ENCODE measurements at regions not wholly inside any gene's neighbourhood (a gene's known extent, or its start where the extent isn't known, plus 50 kb on each side); places are given as distances from the start of the nearest gene placed in this dataset.

GRCh38 chr13:59182241-59182640 lies 981.5 kb downstream of the DIAPH3 start:
- Histone ChIP-seq H2BK12ac (ENCODE audit: insufficient read length, low read depth, low read length) (no peak overlapping the region), H3K14ac (ENCODE audit: insufficient read depth, low read length) (no peak overlapping the region), H3K27me3 (ENCODE audit: insufficient read depth, low read length) (no peaks in the 10 kb centered on the region), H3T11ph (ENCODE audit: low read length) (no peak overlapping the region), H4K5ac (ENCODE audit: insufficient read length, low read depth, low read length) (no peak overlapping the region), H3K9ac (ENCODE audit: extremely low read depth, insufficient read length, low read length) (no peak overlapping the region), H2BK15ac (ENCODE audit: low read depth, low read length) (no peak overlapping the region), H3K4me2 (ENCODE audit: insufficient read depth, insufficient read length, low read length) (no peak overlapping the region), H3K56ac (ENCODE audit: insufficient read length, low read depth, low read length) (no peak overlapping the region), H3K79me2 (ENCODE audit: insufficient read depth, low read length) (no peaks in the 10 kb centered on the region), H3K9me3 (ENCODE audit: control insufficient read depth, low read depth, low read length) (no peaks in the 10 kb centered on the region), H3K18ac (ENCODE audit: insufficient read length, low read depth, low read length) (no peak overlapping the region), H3K27ac (ENCODE audit: insufficient read length, low read depth, low read length) (no peak overlapping the region), H2BK5ac (ENCODE audit: insufficient read length, low read length) (no peak overlapping the region), H3K4me1 (ENCODE audit: insufficient read depth, low read length) (no peaks in the 10 kb centered on the region), H2BK120ac (ENCODE audit: low read depth, low read length, poor library complexity, severe bottlenecking) (no peak overlapping the region), H3K4ac (ENCODE audit: low read depth, low read length) (no peak overlapping the region), H2AFZ (ENCODE audit: low read length) (no peak overlapping the region), H4K8ac (replicated peaks; ENCODE audit: insufficient read length, low read depth, low read length) (no peak overlapping the region), H3K23me2 (ENCODE audit: insufficient read length, low read depth, low read length, poor library complexity, severe bottlenecking) (no peaks in the 10 kb centered on the region), H3K79me1 (ENCODE audit: insufficient read depth, low read depth, low read length, poor library complexity, severe bottlenecking) (no peaks in the 10 kb centered on the region), H3K23ac (ENCODE audit: insufficient read length, low read depth, low read length) (no peak overlapping the region), H2BK20ac (ENCODE audit: low read depth, low read length, poor library complexity, severe bottlenecking) (no peak overlapping the region), H4K91ac (ENCODE audit: insufficient read length, low read depth, low read length) (no peak overlapping the region), H4K20me1 (ENCODE audit: control insufficient read depth, insufficient read depth, insufficient read length) (peaks cover 3% of the 10 kb centered on the region), H2AK5ac (ENCODE audit: insufficient read length, low read length) (no peak overlapping the region)
- Mint-ChIP-seq H3K9me3 (peaks cover 0 to 3% of the 10 kb centered on the region in 2 experiments; a peak in 1 of 5 replicates), H3K4me3 (no peak overlapping the region), H3K27me3 (ENCODE audit: low read depth) (no peaks in the 10 kb centered on the region), H3K4me1 (no peaks in the 10 kb centered on the region), H3K36me3 (ENCODE audit: insufficient read depth in 1 of 3, low read depth in 3 of 3) (no peaks in the 10 kb centered on the region), H3K27ac (no peak overlapping the region)
- no CpG with 5 or more reads among the region's 4 CpGs for WGBS (ENCODE audit: extremely low coverage, insufficient read length, low lambda C conversion rate)
- TF ChIP-seq, protein P1, sequence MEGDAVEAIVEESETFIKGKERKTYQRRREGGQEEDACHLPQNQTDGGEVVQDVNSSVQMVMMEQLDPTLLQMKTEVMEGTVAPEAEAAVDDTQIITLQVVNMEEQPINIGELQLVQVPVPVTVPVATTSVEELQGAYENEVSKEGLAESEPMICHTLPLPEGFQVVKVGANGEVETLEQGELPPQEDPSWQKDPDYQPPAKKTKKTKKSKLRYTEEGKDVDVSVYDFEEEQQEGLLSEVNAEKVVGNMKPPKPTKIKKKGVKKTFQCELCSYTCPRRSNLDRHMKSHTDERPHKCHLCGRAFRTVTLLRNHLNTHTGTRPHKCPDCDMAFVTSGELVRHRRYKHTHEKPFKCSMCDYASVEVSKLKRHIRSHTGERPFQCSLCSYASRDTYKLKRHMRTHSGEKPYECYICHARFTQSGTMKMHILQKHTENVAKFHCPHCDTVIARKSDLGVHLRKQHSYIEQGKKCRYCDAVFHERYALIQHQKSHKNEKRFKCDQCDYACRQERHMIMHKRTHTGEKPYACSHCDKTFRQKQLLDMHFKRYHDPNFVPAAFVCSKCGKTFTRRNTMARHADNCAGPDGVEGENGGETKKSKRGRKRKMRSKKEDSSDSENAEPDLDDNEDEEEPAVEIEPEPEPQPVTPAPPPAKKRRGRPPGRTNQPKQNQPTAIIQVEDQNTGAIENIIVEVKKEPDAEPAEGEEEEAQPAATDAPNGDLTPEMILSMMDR (conservative IDR thresholded peaks at IDR 0.05), result no peak
- no peak for DNase-seq
